Muscle of arm (tissue), 1 donor: ENCODE measurements at regions not wholly inside any gene's neighbourhood (a gene's known extent, or its start where the extent isn't known, plus 50 kb on each side); places are given as distances from the start of the nearest gene placed in this dataset.
A peak's percentile ranks its signal among the peaks of the same experiment; 100 is the strongest.

Source experiments
- DNase-seq: peaks from one replicate; pipeline ENCODE4 v3.0.0-alpha.2; 2013

GRCh38 chr1:244220410-244220809 is 169.3 kb downstream of the ZBTB18 start:
- DNase-seq: no peak

- DNase-seq: no peak
Measured at GRCh38 chr1:244221991-244222390, 170.9 kb downstream of the ZBTB18 start.

DNA sequence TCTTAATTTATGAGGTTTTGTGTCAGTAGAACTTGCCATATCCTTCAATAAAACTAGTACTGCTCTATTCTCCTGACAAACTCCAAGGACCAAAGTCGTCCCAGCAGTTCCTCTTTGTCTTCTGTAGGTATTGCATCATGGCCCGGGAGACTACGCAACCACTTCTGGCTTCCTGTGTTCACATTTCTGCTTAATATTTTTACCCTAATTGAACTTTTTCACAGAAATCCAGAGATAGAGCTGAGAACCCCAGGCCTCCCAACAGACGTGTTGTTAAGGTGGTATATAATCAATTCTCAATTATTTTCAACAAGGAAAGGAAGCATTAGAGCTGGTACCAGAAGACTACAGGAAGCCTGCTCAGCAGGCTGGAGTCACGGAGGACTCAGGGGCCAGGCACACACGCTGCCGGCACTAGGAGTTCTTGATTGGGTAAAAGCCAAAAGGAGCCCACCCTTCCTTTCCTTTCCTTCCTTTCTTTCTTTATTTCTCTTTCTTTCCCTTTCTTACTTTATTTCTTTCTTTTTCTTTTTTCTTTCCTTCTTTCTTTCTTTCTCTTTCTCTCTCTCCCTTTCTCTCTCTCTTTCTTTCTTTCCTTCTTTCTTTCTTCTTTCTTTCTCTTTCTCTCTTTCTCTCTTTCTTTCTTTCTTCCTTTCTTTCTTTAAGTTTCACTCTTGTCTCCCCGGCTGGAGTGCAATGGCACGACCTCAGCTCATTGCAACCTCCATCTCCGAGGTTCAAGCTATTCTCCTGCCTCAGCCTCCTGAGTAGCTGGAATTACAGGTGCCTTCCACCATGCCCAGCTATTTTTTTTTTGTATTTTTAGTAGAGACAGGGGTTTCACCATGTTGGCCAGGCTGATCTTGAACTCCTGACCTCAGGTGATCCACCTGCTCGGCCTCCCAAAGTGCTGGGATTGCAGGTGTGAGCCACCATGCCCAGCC is 173.7 kb downstream of the ZBTB18 start:
- no peak for DNase-seq

DNA sequence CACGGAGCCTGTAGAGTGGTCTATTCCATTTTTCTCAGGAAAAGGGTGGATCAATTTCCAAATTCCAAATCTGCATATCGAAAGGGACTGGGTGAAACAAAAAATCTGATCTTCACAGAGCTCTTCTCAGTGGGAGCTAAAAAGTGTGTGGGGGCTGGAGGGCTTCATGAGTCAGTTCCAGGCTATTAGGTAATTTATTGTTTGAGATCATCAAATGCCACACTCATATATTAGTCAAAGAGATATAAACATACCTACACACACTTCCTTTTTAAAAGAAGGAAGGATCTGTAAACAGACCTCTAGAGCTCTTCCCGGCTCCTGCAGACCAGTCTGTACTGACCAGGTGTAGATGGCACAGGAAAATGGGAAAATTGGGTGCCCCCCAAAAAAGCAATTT is 175.4 kb downstream of the ZBTB18 start:
- no peak for DNase-seq

DNA sequence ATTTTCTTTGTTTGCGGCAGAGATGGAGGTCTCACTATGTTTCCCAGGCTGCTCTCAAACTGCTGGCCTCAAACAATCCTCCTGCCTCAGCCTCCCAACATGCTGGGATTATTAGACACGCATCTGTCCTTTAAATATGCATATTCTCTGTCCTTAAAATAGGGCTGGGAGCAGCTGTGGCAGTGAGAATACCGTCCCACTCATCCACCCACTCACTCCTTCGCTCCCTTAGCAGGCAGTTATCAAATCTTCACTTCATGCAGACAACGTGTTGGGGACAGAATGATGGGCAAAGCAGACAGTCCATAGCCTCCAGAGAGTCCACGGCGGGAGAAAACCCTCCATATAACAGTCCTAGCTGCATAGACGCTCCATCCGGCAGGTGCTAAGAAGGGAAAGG is 179.4 kb downstream of the ZBTB18 start:
- no peak for DNase-seq

DNA sequence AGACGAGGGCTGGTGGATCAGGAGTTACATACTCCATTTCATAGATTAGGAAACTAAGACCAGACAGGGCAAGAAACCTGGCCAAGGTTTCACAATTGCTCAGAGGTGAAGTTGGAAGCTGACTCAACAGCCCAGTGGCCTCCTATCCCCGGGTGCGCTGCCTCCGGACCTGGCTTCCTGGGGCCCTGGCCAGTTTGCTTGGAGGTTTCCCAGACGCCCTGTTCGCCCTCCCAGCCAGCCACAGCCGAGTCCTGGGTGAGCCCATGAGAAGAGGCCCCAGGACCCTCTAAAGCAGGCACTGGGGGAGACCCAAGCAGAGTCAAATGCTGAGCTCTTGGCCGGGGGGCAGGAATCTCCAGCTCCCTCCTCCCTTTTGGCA is 180.1 kb downstream of the ZBTB18 start:
- DNase-seq: no peak

- DNase-seq: peak; percentile 56
Measured at GRCh38 chr1:244231572-244232315, 180.7 kb downstream of the ZBTB18 start.

- no peak for DNase-seq
Measured at GRCh38 chr1:244234009-244234643, 183.0 kb downstream of the ZBTB18 start.

DNA sequence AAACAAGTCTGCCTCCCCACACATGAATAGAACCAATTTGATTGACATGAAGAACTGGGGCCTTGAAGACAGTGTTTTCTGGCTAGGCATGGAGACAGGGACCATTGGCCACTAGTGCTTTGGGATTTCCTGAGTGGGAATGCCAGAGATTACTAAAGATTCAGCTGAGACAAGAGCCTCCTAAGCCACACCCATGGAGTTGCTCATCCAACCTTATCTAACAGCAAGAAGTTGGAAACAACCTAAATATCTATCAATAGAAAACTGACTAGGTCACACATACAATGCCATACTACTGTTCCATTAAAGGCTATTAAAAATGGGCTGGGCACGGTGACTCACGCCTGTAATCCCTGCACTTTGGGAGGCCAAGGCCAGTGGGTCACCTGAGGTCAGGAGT is 184.1 kb downstream of the ZBTB18 start:
- no peak for DNase-seq

GRCh38 chr1:244236101-244236500 is 185.0 kb downstream of the ZBTB18 start:
- DNase-seq: no peak

- no peak for DNase-seq
Measured at GRCh38 chr1:244236721-244237120, 185.6 kb downstream of the ZBTB18 start.

GRCh38 chr1:244237445-244237844 is 186.4 kb downstream of the ZBTB18 start:
- DNase-seq: no peak

- DNase-seq: no peak
Measured at GRCh38 chr1:244239261-244239770, 188.2 kb downstream of the ZBTB18 start.

GRCh38 chr1:244241438-244241837 is 190.4 kb downstream of the ZBTB18 start:
- DNase-seq: no peak

DNA sequence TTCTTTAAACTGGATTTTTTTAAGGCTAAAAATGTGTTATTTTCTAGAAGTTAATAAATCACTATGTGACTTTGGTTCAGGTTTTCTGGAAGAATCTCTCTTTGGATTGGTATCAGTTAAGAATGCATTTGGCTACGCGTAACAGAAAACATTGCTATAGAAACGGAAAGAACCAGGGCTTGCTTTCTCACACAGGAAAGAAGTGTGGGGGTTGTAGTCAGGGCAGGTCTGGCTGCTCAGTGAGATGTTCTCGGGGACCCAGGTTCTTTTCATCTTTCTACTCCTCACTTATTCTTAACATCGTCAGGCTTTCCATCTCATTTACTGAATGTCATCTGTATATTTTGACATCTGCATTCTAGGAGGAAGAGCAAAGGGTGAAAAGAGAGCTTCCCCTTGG is 191.4 kb downstream of the ZBTB18 start:
- no peak for DNase-seq

- no peak for DNase-seq
Measured at GRCh38 chr1:244246334-244246733, 195.3 kb downstream of the ZBTB18 start.

GRCh38 chr1:244248426-244248825 is 197.3 kb downstream of the ZBTB18 start:
- no peak for DNase-seq

DNA sequence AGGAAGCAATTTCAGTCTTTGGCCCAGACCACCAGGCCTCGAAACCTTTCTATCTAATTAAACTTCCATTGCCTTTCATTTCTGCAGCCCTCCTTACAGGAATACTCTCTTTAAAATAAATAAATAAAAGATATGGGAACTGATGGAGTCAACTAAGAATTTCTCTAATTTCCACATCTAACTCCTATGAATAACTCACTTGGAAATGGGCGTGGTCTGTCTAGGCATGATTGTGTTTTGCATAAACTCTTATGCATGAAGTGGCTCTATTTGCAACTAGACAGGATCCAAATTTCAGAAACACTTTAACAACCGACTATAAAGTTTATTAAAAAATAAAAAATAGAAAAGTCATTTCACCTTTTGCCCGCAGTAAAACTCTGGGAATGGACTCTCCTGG is 199.5 kb downstream of the ADSS2 start:
- no peak for DNase-seq

DNA sequence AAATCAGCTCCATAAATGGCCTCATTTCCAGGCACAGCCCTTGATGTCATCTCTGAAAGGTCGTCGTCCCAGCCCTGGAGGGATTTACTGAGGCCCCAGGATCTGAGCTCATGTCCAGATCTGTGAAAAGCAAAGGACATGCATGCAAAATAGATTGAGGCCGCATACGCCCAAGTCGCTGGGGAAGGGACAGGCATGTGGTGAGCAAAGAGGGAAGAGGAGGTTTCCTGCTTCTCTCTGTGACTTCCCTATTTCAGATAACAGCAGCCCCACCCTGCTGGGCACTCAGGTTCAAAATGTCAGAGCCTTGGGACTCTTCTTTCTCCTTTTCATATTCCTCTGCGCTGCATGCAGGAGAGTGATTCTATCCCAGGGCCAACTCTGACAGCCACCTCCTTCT is 197.2 kb downstream of the ADSS2 start:
- DNase-seq: no peak

- no peak for DNase-seq
Measured at GRCh38 chr1:244255426-244255965, 196.2 kb downstream of the ADSS2 start.

- DNase-seq: no peak
Measured at GRCh38 chr1:244256086-244256676, 195.5 kb downstream of the ADSS2 start.

DNA sequence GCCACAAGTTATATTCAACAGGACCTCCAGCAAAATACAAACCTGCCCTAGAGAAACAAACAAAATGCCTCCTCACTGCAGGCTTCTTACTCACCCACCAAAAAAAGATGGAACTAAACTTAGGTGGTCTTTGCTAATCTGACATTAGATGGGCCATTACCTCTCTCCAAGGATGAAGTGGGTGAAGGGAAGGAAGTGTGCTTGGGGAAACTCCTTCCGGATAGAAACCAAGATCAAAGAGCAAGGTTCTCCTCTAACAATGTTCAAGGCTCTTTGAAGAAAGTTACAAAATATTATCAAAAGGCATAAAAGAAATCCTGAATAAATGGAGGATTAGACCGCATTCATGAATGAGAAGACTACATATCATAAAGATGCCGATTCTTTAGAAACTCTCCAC is 187.5 kb downstream of the ADSS2 start:
- no peak for DNase-seq
